Inferior parietal cortex (tissue), 1 donor: ENCODE measurements at regions not wholly inside any gene's neighbourhood (a gene's known extent, or its start where the extent isn't known, plus 50 kb on each side); places are given as distances from the start of the nearest gene placed in this dataset.
"Not testable (repeated sequence)": the region's sequence is repeated elsewhere in the genome, so short reads cannot be mapped to it uniquely, and the experiment has no call there.

ENCODE experiments used
- DNase-seq: peaks from one replicate; pipeline ENCODE4 v3.0.0-alpha.2; 2016; ENCODE audit errors: extremely low spot score

DNA sequence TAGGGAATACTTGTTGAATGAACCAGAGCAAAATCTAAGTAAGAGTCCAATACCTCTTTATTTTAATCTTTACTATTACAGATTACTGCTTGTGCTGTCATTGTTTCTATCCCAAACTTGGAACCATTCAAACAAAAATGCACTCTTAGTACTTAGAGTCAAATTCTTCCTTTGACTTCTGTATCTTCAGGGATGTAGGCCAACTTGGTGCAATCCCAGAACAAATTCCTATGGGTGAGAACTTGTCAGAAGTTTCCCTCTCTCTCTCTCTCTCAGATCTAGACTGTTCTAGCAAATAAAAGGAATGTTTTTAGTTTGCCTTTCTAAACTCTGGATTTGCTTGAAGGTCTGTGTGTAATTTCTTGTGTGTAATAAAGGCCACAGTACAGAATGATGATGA is 329.0 kb upstream of the TMTC4 start:
- no peak for DNase-seq

DNA sequence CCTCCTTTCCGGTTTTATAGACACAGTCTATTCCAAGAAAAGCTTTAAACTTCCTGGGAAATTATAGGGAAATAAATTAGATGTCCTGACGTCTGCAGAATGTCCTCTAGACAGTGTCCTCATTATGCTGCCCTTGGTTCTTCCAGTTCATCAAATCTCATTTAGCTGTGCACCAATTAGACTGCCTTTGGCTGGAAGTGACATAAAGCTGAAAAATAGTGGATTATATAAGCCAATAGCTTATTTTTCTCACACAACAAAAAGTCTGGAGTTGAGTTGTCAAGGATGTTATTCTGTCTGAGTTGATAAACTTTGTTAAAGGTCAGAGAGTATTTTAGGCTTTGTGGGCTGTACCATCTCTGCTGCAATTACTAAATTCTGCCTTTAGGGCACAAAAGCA is 314.8 kb upstream of the TMTC4 start:
- DNase-seq: no peak

DNA sequence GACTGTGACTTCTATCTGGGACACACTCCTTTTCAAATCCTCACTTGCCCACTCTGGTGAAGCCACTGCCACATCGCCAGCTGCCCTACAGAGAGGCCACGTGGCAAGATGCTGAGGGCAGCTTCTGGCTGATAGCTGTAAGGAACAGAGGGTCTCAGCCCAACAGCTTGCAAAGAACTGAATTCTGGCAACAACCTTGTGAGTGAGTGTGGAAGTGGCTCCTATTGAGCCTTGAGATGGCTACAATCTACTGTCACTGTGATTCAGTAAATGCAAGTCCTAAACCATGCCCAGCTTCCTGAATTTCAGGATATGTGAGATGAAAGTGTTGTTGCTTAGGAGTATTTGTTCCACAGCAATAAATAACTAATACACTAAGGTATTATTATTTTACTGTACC is 314.3 kb upstream of the TMTC4 start:
- no peak for DNase-seq

DNA sequence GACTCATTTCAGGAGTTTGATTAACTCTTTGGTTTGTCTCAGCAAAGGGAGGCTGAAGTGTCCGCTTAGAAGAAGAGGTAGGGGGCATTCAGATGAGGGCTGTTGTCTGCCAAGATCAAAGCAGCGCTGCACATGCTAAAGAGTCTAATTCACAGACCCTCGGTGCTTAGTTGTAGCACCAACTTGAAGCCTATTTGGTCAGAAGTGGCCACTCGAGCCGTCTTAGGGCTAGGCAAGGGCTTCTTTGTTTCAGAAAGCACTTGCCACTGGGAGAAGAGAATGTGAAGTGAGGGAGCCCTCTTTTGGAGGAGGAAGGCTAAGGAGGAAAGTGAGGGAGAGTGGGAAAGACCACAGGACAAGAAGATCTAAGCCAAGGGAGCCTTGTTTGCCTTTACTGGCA is 313.4 kb upstream of the TMTC4 start:
- peak; percentile 53 for DNase-seq

DNA sequence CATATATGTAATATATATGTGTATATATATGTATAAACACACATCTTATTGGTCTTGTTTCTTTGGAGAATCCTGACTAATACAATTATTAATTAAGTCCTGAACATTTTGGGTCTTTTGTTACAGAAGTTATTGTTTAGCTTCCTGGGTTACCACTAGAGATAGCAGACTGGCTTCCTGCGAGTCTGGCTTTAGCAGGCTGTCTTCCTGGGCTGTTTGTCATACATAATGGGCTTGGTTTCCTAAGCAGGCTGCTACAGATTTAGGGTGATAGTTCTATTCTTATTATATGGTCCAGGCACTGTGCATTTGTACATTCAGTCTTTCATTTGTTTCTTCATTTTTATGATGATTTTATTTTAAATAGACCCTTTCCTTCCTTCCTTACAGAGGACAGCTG is 312.0 kb upstream of the TMTC4 start:
- no peak for DNase-seq

DNA sequence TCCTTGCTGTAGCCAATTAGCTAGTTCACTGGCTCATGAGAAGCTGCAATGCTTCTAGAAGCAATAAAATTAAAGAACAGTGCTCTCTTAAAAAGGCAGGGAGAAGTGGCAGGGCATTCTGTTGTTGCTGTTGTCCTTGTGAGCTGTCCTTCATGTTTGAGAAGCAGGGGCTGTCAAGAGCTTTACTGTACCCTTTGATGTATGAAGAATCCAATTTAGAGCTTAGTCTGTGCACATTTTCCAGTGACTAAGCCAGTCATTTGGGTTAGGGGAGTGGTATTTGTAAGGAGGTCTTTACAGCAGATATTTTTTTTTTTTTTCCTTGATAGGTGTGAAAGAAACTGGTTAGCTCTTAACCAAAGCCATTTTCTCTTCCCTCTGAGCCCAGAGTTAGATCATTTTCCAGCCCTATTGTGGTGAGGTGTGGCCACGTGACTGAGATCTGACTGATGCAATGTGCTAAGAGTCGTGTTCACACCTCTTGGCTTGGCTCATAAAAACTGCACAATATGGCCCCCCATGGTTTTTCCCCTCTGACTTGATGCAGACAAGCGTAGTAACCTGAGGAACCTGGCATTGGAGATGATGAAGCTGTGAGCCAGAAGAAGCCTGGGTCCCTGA is 309.6 kb upstream of the TMTC4 start:
- no peak for DNase-seq

DNA sequence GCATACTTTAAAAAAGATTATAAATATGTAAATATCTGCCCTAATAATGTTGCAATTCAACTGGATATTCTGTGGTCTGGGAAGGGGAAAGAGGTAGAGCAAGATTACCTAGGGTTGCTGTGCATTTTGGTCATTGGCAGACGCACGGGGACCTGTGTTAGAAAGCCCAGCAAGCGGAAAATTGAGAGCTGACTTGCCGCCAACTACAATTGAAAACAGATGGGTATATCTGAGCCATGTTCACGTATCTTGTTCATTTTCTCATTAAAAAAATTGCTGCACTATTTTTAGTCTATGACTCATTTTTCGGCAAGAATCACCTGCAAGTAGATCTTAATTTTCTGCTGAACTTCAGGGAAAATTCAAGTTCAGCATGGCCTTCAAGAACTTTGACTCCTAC is 308.5 kb upstream of the TMTC4 start:
- no peak for DNase-seq

DNA sequence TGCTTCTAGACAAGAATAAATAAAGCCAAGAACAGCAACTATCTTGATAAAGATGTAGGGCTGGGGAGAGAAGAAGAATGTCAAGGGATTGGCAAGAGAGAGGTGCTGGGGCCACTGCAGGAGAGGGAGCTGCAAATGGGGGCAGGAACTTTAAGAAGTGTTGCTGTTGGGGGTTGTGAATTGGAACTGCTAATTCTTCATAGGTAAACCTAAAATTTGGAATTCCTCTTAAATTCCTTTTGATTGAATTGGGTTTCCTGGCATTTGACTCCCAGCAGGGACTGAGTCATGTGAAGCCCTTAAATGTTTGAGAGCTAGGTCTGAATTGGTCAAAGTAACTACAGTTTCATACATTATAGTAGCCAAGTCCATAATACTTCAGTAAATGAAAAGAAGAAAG is 305.6 kb upstream of the TMTC4 start:
- DNase-seq: no peak

DNA sequence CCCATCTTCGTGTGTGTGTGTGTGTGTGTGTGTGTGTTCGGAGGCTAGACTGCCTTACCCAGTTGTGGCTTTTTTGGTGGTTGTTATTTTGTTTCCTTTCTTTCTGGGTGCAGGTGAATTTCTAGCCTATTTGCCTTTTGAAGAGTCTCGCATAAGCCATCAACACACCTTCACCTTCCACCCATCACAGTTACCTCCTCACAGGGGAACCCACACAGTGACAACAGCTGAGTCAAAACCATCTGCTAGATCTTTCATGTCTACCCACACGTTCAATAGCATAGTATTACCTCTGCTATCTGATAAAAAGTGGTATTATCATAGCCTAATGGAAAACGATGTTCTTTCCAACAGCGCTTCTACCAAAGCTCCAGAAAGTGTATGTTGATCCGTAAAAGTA is 303.2 kb upstream of the TMTC4 start:
- no peak for DNase-seq

DNA sequence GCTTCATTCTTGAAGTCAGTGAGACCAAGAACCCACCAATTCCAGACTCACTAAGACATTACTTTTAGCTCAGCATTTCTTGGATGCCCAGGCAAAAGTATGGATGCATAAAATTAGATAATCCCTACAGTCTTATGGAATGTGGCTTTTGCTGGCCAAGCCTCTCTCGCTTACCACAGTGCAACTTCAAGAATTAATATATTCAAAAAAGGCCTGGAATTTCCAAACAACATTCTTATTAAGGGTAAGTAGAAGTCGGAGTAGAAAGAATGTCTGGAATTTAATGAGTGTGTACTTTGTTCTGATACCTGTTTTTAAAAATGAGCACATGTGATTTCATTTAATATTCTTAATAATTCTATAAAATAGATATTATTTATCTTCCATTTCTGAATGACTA is 302.4 kb upstream of the TMTC4 start:
- DNase-seq: no peak

DNA sequence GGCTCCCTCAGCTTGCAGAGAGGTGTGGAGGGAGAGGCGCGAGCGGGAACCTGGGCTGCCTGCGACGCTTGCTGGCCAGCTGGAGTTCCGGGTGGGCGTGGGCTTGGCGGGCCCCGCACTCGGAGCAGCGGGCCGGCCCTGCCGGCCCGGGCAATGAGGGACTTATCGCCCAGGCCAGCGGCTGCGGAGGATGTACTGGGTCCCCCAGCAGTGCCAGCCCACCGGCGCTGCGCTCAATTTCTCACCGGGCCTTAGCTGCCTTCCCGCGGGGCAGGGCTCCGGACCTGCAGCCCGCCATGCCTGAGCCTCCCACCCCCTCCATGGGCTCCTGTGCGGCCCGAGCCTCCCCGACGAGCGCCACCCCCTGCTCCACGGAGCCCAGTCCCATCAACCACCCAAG is 301.1 kb upstream of the TMTC4 start:
- not testable (repeated sequence) for DNase-seq

DNA sequence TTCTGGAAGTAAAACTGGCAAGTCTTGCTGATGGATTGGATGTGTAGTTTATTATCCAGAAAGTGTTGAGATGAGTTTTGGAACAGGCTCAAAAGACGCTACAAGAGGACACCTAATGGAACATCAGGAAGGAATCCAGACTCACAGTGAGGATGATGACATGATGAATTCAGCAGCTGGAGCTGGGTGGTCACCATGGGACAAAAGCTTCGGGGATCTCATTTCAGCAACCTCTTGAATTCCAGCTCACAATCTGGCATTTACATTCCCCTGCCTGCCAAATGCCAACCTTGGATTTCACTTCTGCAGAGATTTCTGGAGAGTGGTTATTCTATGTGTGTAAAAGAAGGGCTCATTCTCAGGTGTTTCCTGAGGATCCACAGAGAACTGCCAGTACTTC is 288.0 kb upstream of the TMTC4 start:
- no peak for DNase-seq

DNA sequence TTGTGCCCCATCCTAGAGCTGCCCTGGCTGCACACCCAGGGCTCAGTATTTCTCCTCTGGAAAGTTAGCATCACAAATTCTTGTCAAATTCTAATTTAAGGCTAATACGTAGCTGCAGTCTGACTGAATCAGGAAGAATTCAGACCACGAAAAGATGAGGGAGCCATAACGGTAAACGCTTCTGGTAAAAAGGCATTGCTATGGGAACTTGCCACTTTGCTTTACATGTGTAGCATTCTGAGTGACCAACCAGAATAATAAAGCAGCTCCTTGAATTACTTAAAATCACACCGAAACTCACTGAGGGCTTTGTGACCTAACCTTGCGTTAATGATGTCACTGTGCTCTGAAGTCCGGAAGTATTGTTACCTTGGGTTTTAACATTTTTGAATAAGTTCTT is 286.6 kb upstream of the TMTC4 start:
- DNase-seq: no peak

DNA sequence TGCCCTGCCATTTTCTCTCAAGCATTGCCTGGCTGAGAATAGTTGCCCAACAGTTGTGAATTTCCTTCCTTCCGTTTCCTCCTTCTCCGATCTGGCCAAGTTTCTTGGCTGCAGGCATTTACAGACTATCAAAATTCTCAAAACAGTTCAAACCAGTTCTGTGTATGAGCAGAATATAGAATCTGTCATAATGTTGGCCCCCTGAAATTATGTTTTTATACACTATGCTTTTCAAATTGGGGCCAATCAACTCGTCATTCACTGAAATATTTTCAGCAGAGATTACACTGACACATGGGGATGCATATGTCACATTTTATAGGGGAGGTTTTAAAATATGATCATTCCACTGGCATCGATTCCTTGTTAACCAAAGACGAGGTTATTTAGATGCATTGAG is 284.2 kb upstream of the TMTC4 start:
- DNase-seq: no peak

DNA sequence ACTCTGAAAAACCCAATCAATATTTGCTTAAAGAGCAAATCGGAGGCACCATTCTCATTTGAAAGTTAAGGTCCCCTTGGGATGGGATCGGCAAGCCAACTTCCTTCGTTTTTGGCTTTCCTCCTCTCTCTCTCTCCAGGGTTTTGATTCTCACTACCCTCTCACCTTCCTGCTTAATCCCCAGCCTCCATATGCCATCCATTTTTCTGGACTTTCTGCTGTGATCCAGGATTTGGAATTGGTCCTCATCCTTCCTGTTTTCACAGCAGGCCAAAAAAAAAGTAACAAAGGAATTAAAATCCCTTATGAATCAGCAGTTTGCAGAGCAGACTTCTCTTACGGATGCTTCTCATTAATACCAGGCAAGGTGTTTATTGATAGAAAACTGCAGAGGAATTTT is 283.1 kb upstream of the TMTC4 start:
- DNase-seq: no peak

DNA sequence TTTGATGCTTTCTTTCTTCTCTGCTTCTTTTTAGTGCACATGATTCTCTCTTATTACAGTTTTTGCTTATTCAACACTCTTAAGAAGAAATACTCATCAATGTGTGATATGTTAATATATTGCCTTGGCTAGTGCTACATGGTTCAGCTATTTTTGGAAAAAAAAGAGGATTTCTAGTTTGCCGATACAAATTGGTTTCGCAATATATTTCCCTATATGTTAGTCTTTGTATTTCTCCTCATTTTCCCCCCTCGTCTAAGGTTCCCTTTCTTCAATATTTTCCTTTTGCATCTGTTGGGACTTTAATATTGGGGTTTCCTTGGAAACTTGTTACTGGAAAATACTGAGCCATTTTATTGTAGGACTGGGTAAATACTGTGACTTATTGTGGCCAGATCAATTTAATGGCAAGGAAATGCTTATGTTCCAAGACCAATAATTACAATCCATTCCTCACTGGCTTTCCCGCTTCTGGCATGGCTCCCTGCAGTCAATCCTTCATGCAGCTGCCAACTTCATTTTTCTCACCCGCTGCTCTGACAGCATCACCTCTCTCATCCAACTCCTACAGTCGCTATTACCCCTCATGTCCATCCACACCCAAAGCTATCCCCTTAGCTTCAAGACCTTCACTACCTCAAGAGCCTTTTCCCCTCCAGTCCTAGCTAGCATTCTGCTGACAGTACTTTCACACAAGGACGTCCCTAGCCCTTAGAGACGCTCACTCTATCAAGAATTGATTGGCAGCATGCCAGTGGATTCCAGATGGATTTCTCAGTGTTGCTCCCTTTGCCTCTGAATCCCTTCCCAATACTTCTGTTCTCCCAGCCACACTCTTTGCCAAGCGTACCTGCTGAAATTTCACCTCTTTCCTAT is 280.1 kb upstream of the TMTC4 start:
- DNase-seq: no peak

DNA sequence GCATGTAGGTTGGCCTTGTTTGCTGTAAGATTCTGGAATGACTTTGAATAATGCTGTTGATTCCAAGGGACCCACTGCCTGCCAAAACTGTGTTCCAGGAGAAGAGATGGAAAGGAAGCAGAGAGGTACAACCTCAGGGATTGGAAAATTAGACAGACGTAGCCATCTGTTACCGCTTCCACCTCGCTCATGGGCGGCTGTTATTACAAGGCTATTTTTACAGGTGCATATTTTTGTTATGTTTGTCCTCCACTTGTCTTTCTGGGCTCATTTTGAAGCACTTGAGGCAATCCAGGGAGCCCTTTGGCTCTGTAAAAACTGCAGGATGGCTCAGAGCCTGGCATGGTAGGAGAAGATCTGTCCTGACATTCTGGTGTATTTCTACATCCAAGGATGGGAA is 276.4 kb upstream of the TMTC4 start:
- no peak for DNase-seq

DNA sequence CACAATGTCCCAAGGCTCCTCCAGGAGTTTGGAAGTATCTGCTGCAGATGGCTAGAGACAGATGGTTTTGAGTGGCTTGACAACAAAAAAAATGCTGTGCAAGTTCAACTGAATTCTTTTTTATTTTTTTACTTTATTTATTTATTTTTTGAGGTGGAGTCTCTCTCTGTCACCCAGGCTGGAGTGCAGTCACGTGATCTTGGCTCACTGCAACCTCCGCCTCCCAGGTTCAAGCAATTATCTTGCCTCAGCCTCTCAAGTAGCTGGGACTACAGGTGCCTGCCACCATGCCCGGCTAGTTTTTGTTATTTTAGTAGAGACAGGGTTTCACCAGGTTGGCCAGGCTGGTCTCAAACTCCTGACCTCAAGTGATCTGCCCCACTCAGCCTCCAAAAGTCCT is 274.3 kb upstream of the TMTC4 start:
- not testable (repeated sequence) for DNase-seq

DNA sequence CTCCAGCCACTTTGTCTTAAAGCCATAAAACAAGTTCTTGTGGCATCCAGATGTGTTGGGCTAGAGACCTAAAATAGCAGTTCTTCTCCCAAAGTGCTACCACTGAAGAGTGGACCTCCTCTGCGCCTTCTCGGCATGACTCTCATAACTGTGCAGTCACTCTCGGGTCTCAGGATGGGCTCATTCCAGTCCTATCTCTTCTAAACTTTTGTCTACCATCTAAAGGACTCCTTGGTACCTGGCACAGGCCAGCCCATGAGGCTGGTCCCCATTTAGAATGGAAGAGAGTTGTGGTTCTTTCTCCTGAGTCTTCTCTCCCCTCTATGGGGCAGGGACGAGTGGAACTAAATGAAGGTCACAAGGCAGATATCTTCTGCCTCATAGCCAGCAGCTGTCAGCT is 272.0 kb upstream of the TMTC4 start:
- DNase-seq: no peak

DNA sequence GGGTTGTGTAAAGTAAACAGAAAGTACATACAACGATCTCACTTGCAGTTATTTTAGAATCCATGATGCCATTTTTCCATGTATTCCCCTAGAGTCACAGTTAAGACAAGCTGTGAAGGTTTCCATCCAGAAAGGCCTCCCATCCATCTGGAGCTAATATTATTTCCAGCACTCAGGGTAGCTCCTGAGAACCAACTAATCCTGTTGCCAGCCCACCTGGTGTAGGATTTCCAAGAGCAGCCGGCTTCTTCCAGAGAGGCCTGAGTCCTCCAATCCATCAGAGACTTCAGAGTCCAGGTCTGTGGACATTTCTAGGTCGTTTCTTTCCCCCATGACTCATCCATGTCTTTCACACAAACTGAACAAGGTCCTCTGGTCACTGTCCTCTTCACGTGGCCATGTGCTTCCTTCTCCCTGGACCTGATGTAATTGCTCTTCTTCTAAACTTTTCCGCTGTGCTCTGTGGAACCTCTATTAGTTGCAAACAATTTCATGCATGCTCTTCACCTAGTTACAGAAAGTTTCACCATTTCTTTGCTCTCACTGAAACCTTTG is 270.3 kb upstream of the TMTC4 start:
- no peak for DNase-seq

DNA sequence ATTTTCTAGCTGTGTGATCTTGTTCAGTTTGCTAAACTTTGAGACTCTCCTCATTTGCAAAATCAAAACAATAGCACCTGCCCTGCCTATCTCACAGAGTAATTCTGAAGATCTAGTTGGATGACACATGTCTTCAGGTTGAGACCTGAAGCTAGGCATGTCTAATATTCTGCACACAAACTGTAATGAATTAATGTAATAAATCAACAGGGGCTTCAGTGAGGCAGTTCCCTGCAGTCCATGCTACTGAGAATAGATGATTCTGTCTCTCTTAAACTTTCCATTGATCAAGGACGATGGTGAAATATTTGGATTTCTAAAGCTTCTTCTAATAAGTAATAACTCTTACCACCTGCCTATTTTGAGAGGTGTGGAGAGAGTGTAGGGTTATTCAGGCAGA is 268.1 kb upstream of the TMTC4 start:
- no peak for DNase-seq

DNA sequence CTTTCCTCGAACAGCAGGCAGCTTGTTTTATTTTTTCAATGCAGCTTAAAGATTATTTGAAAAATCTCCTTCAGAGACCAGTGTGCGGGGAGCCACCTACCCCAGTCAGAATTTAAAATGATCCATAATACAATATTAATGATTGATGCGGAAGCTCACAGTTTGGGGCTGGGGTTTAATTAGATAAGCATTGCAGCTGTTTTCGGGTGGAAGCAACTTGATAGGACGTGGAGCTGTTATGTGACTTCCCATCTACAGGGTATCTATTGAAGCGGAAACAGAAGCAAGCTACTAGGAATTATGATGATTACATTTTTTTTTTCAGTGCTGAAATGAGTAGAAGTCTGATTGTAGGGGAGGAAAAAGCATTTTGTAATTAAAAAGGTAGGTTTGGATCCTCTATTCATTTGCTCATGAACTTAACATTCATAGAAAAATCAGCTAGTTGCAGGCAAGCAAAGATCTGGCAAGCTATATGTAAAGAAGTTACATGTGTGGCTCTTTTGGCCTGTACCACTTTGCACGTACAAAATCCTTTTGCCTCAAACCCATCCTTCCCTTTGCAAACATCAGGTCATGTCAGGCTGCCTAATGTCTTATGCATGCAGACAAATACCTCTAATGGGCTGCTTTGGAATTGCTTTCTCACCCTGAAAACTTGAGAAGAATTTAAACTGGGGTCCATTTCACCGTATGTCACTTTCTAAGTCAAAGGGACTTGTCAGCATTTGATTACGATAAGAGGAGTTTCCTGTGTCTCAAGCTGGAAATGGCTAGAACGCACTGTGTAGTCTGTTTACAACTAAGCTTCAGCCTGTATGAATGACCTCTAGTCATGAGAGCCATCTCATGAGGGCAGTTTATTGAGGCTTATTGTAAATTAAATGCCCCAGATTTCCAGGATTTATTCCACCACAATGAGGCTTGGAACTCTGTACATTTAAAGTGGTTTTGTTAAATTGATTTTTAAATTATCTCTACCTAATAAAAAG is 267.1 kb upstream of the TMTC4 start:
- no peak for DNase-seq
